Keratinocyte (primary cell): ENCODE measurements at regions not wholly inside any gene's neighbourhood (a gene's known extent, or its start where the extent isn't known, plus 50 kb on each side); places are given as distances from the start of the nearest gene placed in this dataset.

Source experiments
- CTCF ChIP-seq, 3 experiments: IDR thresholded peaks in 1 of 3; conservative IDR thresholded peaks in 1 of 3; optimal IDR thresholded peaks in 1 of 3; 2 replicates in 2 of 3; 3 replicates in 1 of 3; pipeline versions ENCODE3 to v1.5.1; 2011; ENCODE audit warnings: low read length in 3 of 3, mild to moderate bottlenecking in 3 of 3, moderate library complexity in 2 of 3, control low read depth in 1 of 3, inconsistent platforms in 1 of 3; ENCODE audit not compliant: insufficient read depth in 2 of 3; ENCODE audit errors: extremely low read depth in 1 of 3
- EZH2 ChIP-seq: IDR thresholded peaks from one replicate; pipeline ENCODE4 v1.6.1; 2012; ENCODE audit warnings: inconsistent platforms, mild to moderate bottlenecking, low read length, moderate library complexity

DNA sequence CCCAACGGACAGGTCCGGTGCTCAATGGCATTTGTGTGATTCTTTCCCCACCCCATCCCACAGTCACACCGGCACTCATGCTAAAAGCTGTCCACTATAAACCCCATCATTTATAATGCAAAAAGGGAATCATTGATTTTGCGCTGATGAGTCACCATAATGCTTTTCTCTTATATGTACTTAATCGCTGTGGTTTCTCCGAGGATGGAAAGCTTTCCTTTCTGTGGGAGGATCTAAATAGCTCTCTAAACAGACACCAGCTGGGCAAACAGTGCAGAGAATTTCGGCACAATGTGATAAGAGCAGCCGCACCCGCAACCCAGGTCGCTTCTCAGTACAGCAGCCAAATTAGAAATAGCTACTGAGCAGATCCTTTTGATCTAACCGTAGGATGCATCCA is 85.6 kb downstream of the SETD4 start:
- TF ChIP-seq CTCF (optimal IDR thresholded peaks at IDR 0.05 in 1 of 3, IDR thresholded peaks at IDR 0.05 in 1 of 3, conservative IDR thresholded peaks at IDR 0.05 in 1 of 3; ENCODE audit: extremely low read depth in 1 of 3, insufficient read depth in 2 of 3, low read length in 3 of 3) (no peak), EZH2 (no peak)
